Neural progenitor cell (in vitro differentiated cells): ENCODE measurements at regions not wholly inside any gene's neighbourhood (a gene's known extent, or its start where the extent isn't known, plus 50 kb on each side); places are given as distances from the start of the nearest gene placed in this dataset.

ENCODE experiments used
- DNase-seq: peaks from one replicate; pipeline ENCODE4 v3.0.0-alpha.2; 2016; ENCODE audit warnings: low spot score
- H2AFZ ChIP-seq: fragments of 200-600 bp; sonication (generic); replicated peaks from 2 replicates; pipeline ENCODE4 v1.6.1; 2016; ENCODE audit warnings: antibody characterized with exemption
- H3F3A ChIP-seq: fragments of 200-600 bp; sonication (generic); 2 replicates; pipeline ENCODE4 v1.6.1; 2016; ENCODE audit warnings: antibody characterized with exemption, low read depth
- H3K27ac ChIP-seq: fragments of 200-600 bp; sonication (generic); 2 replicates; pipeline ENCODE4 v1.5.1; 2016; ENCODE audit warnings: mild to moderate bottlenecking
- H3K27me3 ChIP-seq: fragments of 200-600 bp; sonication (generic); 2 replicates; pipeline ENCODE4 v1.6.1; 2016; ENCODE audit warnings: mild to moderate bottlenecking, moderate library complexity
- H3K36me3 ChIP-seq: fragments of 200-600 bp; sonication (generic); 2 replicates; pipeline ENCODE4 v1.5.1; 2016
- H3K4me1 ChIP-seq: fragments of 200-600 bp; sonication (generic); 2 replicates; pipeline ENCODE4 v1.6.1; 2016; ENCODE audit warnings: mixed run types
- H3K4me2 ChIP-seq: fragments of 200-600 bp; sonication (generic); 2 replicates; pipeline ENCODE4 v1.6.1; 2016
- H3K4me3 ChIP-seq: fragments of 200-600 bp; sonication (generic); 2 replicates; pipeline ENCODE4 v1.5.1; 2016
- H3K79me2 ChIP-seq: fragments of 200-600 bp; sonication (generic); 2 replicates; pipeline ENCODE4 v1.6.1; 2016; ENCODE audit warnings: low read depth
- H3K9ac ChIP-seq: fragments of 200-600 bp; sonication (generic); 2 replicates; pipeline ENCODE4 v1.6.1; 2016
- H3K9me3 ChIP-seq: fragments of 200-600 bp; sonication (generic); 2 replicates; pipeline ENCODE4 v1.5.1; 2016; ENCODE audit warnings: low read depth
- H4K20me1 ChIP-seq: fragments of 200-600 bp; sonication (generic); 2 replicates; pipeline ENCODE4 v1.6.1; 2016; ENCODE audit warnings: low read depth
- H3K27ac Mint-ChIP-seq: 3 replicates; pipeline ENCODE4 v1.8.0; 2021; ENCODE audit warnings: mixed read lengths
- H3K27me3 Mint-ChIP-seq: 2 replicates; pipeline ENCODE4 v1.8.0; 2022; ENCODE audit warnings: low read depth, mild to moderate bottlenecking, inconsistent platforms, moderate library complexity, mixed read lengths; ENCODE audit not compliant: insufficient read depth
- H3K36me3 Mint-ChIP-seq: 3 replicates; pipeline ENCODE4 v1.8.0; 2021; ENCODE audit warnings: mixed read lengths
- H3K4me1 Mint-ChIP-seq: 3 replicates; pipeline ENCODE4 v1.8.0; 2021; ENCODE audit warnings: mixed read lengths
- H3K4me3 Mint-ChIP-seq: 3 replicates; pipeline ENCODE4 v1.8.0; 2021; ENCODE audit warnings: mild to moderate bottlenecking, moderate library complexity, mixed read lengths
- H3K9me3 Mint-ChIP-seq: 3 replicates; pipeline ENCODE4 v1.8.0; 2020; ENCODE audit warnings: mixed read lengths
- EZH2 ChIP-seq: fragments of 200-600 bp; sonication (generic); IDR thresholded peaks from 2 replicates; pipeline ENCODE4 v1.6.1; 2017; ENCODE audit warnings: antibody characterized with exemption, mild to moderate bottlenecking, moderate library complexity
- EZH2phosphoT487 ChIP-seq: fragments of 200-600 bp; sonication (generic); IDR thresholded peaks from 2 replicates; pipeline ENCODE4 v1.6.1; 2017; ENCODE audit warnings: antibody characterized with exemption
- TF ChIP-seq, protein P1 (sequence below): fragments of 200-600 bp; sonication (generic); IDR thresholded peaks from 2 replicates; pipeline ENCODE4 v1.5.1; 2017; ENCODE audit warnings: antibody characterized with exemption, mild to moderate bottlenecking

DNA sequence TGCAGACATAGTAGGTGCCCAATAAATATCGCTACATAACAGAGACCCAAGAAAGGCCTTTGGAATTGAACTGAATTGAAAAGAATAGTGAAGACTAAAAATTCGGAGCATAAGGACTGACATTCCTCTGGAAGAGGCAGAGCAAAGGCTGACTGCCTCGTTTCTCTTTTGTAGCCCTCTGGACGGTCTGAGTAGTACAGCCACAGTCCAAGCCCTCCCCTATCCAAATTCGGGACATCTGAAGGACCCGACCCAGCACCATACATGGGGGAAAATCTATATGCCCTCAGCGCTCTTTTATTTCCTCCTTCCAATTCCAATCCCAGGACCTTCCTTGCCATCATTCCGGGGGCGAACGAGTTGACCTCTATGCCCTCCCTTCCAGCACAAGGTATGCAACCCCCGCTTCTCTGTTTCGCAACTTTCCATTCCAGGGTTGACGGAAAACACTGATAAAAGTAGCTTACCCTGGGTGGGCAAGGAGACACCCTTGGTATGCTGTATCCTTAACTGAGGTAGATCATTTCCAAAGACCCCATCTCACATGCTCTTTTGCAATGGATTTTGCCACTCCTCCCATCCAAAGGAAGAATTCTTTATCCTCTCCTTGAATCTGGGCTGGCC lies 127.4 kb upstream of the MAP1LC3B2 start:
- Mint-ChIP-seq H3K4me3 (no peak overlapping the region), H3K27ac (peak overlapping the region; percentile 76), H3K36me3 (peaks cover 2% of the 10 kb centered on the region), H3K9me3 (no peaks in the 10 kb centered on the region), H3K4me1 (peaks cover 49% of the 10 kb centered on the region), H3K27me3 (peaks cover 14% of the 10 kb centered on the region)
- no peaks in the 10 kb centered on the region for H3K79me2 ChIP-seq
- no peaks in the 10 kb centered on the region for H3K9me3 ChIP-seq
- H3K27me3 ChIP-seq = no peaks in the 10 kb centered on the region
- TF ChIP-seq EZH2phosphoT487 (no peak), EZH2 (no peak)
- TF ChIP-seq, protein P1, sequence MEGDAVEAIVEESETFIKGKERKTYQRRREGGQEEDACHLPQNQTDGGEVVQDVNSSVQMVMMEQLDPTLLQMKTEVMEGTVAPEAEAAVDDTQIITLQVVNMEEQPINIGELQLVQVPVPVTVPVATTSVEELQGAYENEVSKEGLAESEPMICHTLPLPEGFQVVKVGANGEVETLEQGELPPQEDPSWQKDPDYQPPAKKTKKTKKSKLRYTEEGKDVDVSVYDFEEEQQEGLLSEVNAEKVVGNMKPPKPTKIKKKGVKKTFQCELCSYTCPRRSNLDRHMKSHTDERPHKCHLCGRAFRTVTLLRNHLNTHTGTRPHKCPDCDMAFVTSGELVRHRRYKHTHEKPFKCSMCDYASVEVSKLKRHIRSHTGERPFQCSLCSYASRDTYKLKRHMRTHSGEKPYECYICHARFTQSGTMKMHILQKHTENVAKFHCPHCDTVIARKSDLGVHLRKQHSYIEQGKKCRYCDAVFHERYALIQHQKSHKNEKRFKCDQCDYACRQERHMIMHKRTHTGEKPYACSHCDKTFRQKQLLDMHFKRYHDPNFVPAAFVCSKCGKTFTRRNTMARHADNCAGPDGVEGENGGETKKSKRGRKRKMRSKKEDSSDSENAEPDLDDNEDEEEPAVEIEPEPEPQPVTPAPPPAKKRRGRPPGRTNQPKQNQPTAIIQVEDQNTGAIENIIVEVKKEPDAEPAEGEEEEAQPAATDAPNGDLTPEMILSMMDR = no peak
- H2AFZ ChIP-seq = no peak overlapping the region
- no peaks in the 10 kb centered on the region for H4K20me1 ChIP-seq
- no peak overlapping the region for H3K4me2 ChIP-seq
- no peak for DNase-seq
- no peaks in the 10 kb centered on the region for H3K36me3 ChIP-seq
- no peak overlapping the region for H3K27ac ChIP-seq
- peaks cover 39% of the 10 kb centered on the region for H3F3A ChIP-seq
- no peak overlapping the region for H3K9ac ChIP-seq
- H3K4me1 ChIP-seq = peaks cover 27% of the 10 kb centered on the region
- H3K4me3 ChIP-seq = no peak overlapping the region

DNA sequence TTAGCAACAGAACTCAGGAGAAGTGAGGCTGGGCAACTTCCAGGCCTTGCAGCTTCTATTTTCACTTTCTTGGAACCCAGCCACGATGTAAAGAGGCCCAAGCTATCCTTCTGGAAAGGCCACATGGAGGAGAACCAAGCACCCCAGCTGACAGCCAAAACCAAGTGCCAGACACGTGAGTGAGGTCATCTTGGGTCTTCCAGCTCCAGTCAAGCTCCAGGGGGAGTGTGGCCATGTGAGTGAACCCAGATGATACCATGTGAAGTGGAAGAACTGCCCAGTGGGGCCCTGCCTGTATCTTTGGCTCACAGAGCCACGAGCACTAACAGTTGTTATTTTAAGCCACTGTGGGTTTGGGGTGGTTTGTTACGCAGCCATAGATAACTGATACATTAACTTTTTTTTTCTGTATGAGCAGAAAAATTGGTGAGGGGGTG lies 126.8 kb upstream of the MAP1LC3B2 start:
- Histone ChIP-seq H3K9ac (no peak overlapping the region), H4K20me1 (no peaks in the 10 kb centered on the region), H3K27ac (no peak overlapping the region), H3K4me1 (peaks cover 22% of the 10 kb centered on the region), H3K27me3 (no peaks in the 10 kb centered on the region), H3K36me3 (no peaks in the 10 kb centered on the region), H3K79me2 (no peaks in the 10 kb centered on the region), H2AFZ (no peak overlapping the region), H3K4me2 (no peak overlapping the region), H3K9me3 (no peaks in the 10 kb centered on the region), H3F3A (peaks cover 34% of the 10 kb centered on the region), H3K4me3 (no peak overlapping the region)
- peaks cover 2% of the 10 kb centered on the region for H3K36me3 Mint-ChIP-seq
- TF ChIP-seq EZH2 = no peak
- no peak for TF ChIP-seq EZH2phosphoT487
- TF ChIP-seq, protein P1 = no peak
- peaks cover 50% of the 10 kb centered on the region for H3K4me1 Mint-ChIP-seq
- no peak overlapping the region for H3K4me3 Mint-ChIP-seq
- no peak overlapping the region for H3K27ac Mint-ChIP-seq
- H3K9me3 Mint-ChIP-seq = no peaks in the 10 kb centered on the region
- H3K27me3 Mint-ChIP-seq = peaks cover 14% of the 10 kb centered on the region
- DNase-seq = no peak

DNA sequence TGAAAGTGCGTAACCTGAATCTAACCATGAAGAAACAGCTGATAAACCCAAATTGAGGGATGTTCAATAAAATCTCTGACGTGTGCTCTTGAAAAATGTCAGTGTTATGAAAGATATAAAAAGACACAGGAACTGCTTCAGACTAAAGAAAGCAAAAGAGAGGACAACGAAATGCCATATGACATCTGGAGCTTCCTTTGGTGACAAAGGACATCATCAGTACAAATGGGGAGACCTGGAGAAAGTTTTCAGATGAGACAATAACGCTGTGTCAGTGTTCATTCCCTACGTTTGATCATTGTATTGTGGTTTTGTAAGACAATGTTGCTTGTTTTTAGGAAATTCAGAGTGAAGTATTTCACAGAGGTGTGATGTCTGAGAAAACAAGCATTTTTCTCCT lies 125.9 kb upstream of the MAP1LC3B2 start:
- Mint-ChIP-seq H3K9me3 (no peaks in the 10 kb centered on the region), H3K4me3 (no peak overlapping the region), H3K4me1 (peaks cover 55% of the 10 kb centered on the region), H3K27me3 (peaks cover 17% of the 10 kb centered on the region), H3K27ac (peak overlapping the region; percentile 20), H3K36me3 (peaks cover 2% of the 10 kb centered on the region)
- TF ChIP-seq EZH2 = no peak
- TF ChIP-seq EZH2phosphoT487 = no peak
- TF ChIP-seq, protein P1 = no peak
- Histone ChIP-seq H3K27ac (no peak overlapping the region), H3K36me3 (no peaks in the 10 kb centered on the region), H3F3A (peaks cover 24% of the 10 kb centered on the region), H4K20me1 (no peaks in the 10 kb centered on the region), H3K27me3 (no peaks in the 10 kb centered on the region), H3K79me2 (no peaks in the 10 kb centered on the region), H3K4me3 (no peak overlapping the region), H3K4me2 (no peak overlapping the region), H2AFZ (no peak overlapping the region), H3K9me3 (no peaks in the 10 kb centered on the region), H3K9ac (no peak overlapping the region), H3K4me1 (peaks cover 18% of the 10 kb centered on the region)
- DNase-seq = no peak
